Neural progenitor cell (in vitro differentiated cells): ENCODE measurements at regions not wholly inside any gene's neighbourhood (a gene's known extent, or its start where the extent isn't known, plus 50 kb on each side); places are given as distances from the start of the nearest gene placed in this dataset.

ENCODE experiments used
- DNase-seq: peaks from one replicate; pipeline ENCODE4 v3.0.0-alpha.2; 2016; ENCODE audit warnings: low spot score
- H2AFZ ChIP-seq: fragments of 200-600 bp; sonication (generic); replicated peaks from 2 replicates; pipeline ENCODE4 v1.6.1; 2016; ENCODE audit warnings: antibody characterized with exemption
- H3F3A ChIP-seq: fragments of 200-600 bp; sonication (generic); 2 replicates; pipeline ENCODE4 v1.6.1; 2016; ENCODE audit warnings: antibody characterized with exemption, low read depth
- H3K27ac ChIP-seq: fragments of 200-600 bp; sonication (generic); 2 replicates; pipeline ENCODE4 v1.5.1; 2016; ENCODE audit warnings: mild to moderate bottlenecking
- H3K27me3 ChIP-seq: fragments of 200-600 bp; sonication (generic); 2 replicates; pipeline ENCODE4 v1.6.1; 2016; ENCODE audit warnings: mild to moderate bottlenecking, moderate library complexity
- H3K36me3 ChIP-seq: fragments of 200-600 bp; sonication (generic); 2 replicates; pipeline ENCODE4 v1.5.1; 2016
- H3K4me1 ChIP-seq: fragments of 200-600 bp; sonication (generic); 2 replicates; pipeline ENCODE4 v1.6.1; 2016; ENCODE audit warnings: mixed run types
- H3K4me2 ChIP-seq: fragments of 200-600 bp; sonication (generic); 2 replicates; pipeline ENCODE4 v1.6.1; 2016
- H3K4me3 ChIP-seq: fragments of 200-600 bp; sonication (generic); 2 replicates; pipeline ENCODE4 v1.5.1; 2016
- H3K79me2 ChIP-seq: fragments of 200-600 bp; sonication (generic); 2 replicates; pipeline ENCODE4 v1.6.1; 2016; ENCODE audit warnings: low read depth
- H3K9ac ChIP-seq: fragments of 200-600 bp; sonication (generic); 2 replicates; pipeline ENCODE4 v1.6.1; 2016
- H3K9me3 ChIP-seq: fragments of 200-600 bp; sonication (generic); 2 replicates; pipeline ENCODE4 v1.5.1; 2016; ENCODE audit warnings: low read depth
- H4K20me1 ChIP-seq: fragments of 200-600 bp; sonication (generic); 2 replicates; pipeline ENCODE4 v1.6.1; 2016; ENCODE audit warnings: low read depth
- H3K27ac Mint-ChIP-seq: 3 replicates; pipeline ENCODE4 v1.8.0; 2021; ENCODE audit warnings: mixed read lengths
- H3K27me3 Mint-ChIP-seq: 2 replicates; pipeline ENCODE4 v1.8.0; 2022; ENCODE audit warnings: low read depth, mild to moderate bottlenecking, inconsistent platforms, moderate library complexity, mixed read lengths; ENCODE audit not compliant: insufficient read depth
- H3K36me3 Mint-ChIP-seq: 3 replicates; pipeline ENCODE4 v1.8.0; 2021; ENCODE audit warnings: mixed read lengths
- H3K4me1 Mint-ChIP-seq: 3 replicates; pipeline ENCODE4 v1.8.0; 2021; ENCODE audit warnings: mixed read lengths
- H3K4me3 Mint-ChIP-seq: 3 replicates; pipeline ENCODE4 v1.8.0; 2021; ENCODE audit warnings: mild to moderate bottlenecking, moderate library complexity, mixed read lengths
- H3K9me3 Mint-ChIP-seq: 3 replicates; pipeline ENCODE4 v1.8.0; 2020; ENCODE audit warnings: mixed read lengths
- EZH2 ChIP-seq: fragments of 200-600 bp; sonication (generic); IDR thresholded peaks from 2 replicates; pipeline ENCODE4 v1.6.1; 2017; ENCODE audit warnings: antibody characterized with exemption, mild to moderate bottlenecking, moderate library complexity
- EZH2phosphoT487 ChIP-seq: fragments of 200-600 bp; sonication (generic); IDR thresholded peaks from 2 replicates; pipeline ENCODE4 v1.6.1; 2017; ENCODE audit warnings: antibody characterized with exemption
- TF ChIP-seq, protein P1 (sequence below): fragments of 200-600 bp; sonication (generic); IDR thresholded peaks from 2 replicates; pipeline ENCODE4 v1.5.1; 2017; ENCODE audit warnings: antibody characterized with exemption, mild to moderate bottlenecking

DNA sequence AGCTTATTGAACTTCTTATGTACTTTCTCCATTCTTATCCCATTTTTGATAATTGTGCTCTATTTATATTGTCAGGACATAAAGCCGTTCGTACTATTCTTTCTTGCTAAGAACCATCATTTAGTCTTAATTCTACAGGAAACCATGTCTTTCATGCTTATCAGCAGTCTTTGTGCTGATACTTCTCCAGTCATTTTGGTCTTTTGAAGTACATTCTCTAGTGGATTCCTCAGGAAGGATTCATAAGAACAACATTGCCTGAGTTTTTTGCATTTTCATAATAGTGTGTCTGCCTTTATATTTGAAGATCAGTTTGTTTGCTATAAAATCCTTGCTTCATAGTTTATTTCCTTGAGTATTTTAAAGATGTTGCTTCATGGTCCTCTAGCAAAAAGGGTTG lies 126.6 kb upstream of the NEO1 start:
- Histone ChIP-seq H3K4me3 (no peak overlapping the region), H2AFZ (no peak overlapping the region), H3K27ac (no peak overlapping the region), H3F3A (no peaks in the 10 kb centered on the region), H3K9me3 (no peaks in the 10 kb centered on the region), H3K9ac (no peak overlapping the region), H3K4me2 (no peak overlapping the region), H3K4me1 (no peaks in the 10 kb centered on the region), H3K79me2 (no peaks in the 10 kb centered on the region), H4K20me1 (no peaks in the 10 kb centered on the region), H3K36me3 (no peaks in the 10 kb centered on the region), H3K27me3 (no peaks in the 10 kb centered on the region)
- DNase-seq, result no peak
- H3K4me3 Mint-ChIP-seq, result no peak overlapping the region
- H3K4me1 Mint-ChIP-seq, result no peaks in the 10 kb centered on the region
- no peak overlapping the region for H3K27ac Mint-ChIP-seq
- no peaks in the 10 kb centered on the region for H3K9me3 Mint-ChIP-seq
- no peaks in the 10 kb centered on the region for H3K27me3 Mint-ChIP-seq
- H3K36me3 Mint-ChIP-seq, result no peaks in the 10 kb centered on the region
- TF ChIP-seq EZH2 (no peak), EZH2phosphoT487 (no peak)
- TF ChIP-seq, protein P1, sequence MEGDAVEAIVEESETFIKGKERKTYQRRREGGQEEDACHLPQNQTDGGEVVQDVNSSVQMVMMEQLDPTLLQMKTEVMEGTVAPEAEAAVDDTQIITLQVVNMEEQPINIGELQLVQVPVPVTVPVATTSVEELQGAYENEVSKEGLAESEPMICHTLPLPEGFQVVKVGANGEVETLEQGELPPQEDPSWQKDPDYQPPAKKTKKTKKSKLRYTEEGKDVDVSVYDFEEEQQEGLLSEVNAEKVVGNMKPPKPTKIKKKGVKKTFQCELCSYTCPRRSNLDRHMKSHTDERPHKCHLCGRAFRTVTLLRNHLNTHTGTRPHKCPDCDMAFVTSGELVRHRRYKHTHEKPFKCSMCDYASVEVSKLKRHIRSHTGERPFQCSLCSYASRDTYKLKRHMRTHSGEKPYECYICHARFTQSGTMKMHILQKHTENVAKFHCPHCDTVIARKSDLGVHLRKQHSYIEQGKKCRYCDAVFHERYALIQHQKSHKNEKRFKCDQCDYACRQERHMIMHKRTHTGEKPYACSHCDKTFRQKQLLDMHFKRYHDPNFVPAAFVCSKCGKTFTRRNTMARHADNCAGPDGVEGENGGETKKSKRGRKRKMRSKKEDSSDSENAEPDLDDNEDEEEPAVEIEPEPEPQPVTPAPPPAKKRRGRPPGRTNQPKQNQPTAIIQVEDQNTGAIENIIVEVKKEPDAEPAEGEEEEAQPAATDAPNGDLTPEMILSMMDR, result no peak

DNA sequence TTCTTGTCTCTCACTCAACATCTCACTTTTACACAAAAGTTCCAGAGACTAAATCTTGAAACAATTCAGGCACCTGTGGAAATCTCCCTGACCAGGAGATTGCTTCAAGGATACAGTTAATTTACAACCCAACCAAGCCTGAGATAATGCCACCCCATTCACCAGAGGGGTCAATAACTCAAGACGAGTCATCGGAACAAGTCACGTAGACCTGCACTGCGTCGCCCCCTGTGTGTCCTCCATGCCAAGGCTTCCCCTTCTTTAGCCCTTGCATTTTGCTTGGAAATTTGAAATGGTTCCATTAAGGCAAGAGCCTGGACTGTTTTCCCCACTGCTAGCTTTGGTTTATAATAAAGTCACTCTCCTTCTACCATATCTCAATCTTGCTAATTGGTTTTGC lies 129.0 kb upstream of the NEO1 start:
- no peaks in the 10 kb centered on the region for H3K36me3 Mint-ChIP-seq
- Histone ChIP-seq H4K20me1 (no peaks in the 10 kb centered on the region), H3K27me3 (no peaks in the 10 kb centered on the region), H3K4me1 (no peaks in the 10 kb centered on the region), H3K79me2 (no peaks in the 10 kb centered on the region), H2AFZ (no peak overlapping the region), H3F3A (no peaks in the 10 kb centered on the region), H3K27ac (no peak overlapping the region), H3K4me3 (no peak overlapping the region), H3K9ac (no peak overlapping the region), H3K9me3 (no peaks in the 10 kb centered on the region), H3K4me2 (no peak overlapping the region), H3K36me3 (no peaks in the 10 kb centered on the region)
- H3K27me3 Mint-ChIP-seq, result no peaks in the 10 kb centered on the region
- no peak for TF ChIP-seq EZH2
- TF ChIP-seq, protein P1, result peak; percentile 37
- H3K4me3 Mint-ChIP-seq, result no peak overlapping the region
- DNase-seq, result peak; percentile 49
- no peaks in the 10 kb centered on the region for H3K9me3 Mint-ChIP-seq
- H3K4me1 Mint-ChIP-seq, result no peaks in the 10 kb centered on the region
- no peak overlapping the region for H3K27ac Mint-ChIP-seq

DNA sequence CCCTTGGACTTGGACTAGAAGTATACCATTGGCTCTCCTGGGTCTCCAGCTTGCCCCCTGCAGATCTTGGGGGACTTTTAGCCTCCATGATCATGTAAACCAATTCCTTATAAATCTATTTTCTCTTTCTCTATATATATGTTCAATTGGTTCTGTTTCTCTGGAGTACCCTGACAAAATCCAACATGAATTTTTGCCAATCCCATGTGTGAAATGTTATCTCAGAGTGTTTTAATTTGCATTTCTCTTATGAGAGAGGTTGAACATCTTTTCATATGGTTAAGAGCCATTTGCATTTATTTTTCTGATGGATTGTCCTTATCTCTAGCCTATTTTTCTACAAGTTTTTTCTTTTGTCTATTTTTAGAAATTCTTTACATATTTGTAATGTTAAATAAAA lies 131.7 kb upstream of the NEO1 start:
- H3F3A ChIP-seq, result no peaks in the 10 kb centered on the region
- no peaks in the 10 kb centered on the region for H3K36me3 Mint-ChIP-seq
- TF ChIP-seq EZH2phosphoT487, result no peak
- TF ChIP-seq, protein P1, result no peak
- no peak for TF ChIP-seq EZH2
- no peak overlapping the region for H3K27ac Mint-ChIP-seq
- DNase-seq, result no peak
- H3K36me3 ChIP-seq, result no peaks in the 10 kb centered on the region
- H3K27me3 ChIP-seq, result no peaks in the 10 kb centered on the region
- no peaks in the 10 kb centered on the region for H3K4me1 Mint-ChIP-seq
- H4K20me1 ChIP-seq, result no peaks in the 10 kb centered on the region
- H3K79me2 ChIP-seq, result no peaks in the 10 kb centered on the region
- no peaks in the 10 kb centered on the region for H3K9me3 ChIP-seq
- H3K27me3 Mint-ChIP-seq, result no peaks in the 10 kb centered on the region
- H3K9ac ChIP-seq, result no peak overlapping the region
- H3K4me3 ChIP-seq, result no peak overlapping the region
- no peaks in the 10 kb centered on the region for H3K4me1 ChIP-seq
- no peak overlapping the region for H3K4me3 Mint-ChIP-seq
- no peak overlapping the region for H2AFZ ChIP-seq
- H3K9me3 Mint-ChIP-seq, result no peaks in the 10 kb centered on the region
- H3K4me2 ChIP-seq, result no peak overlapping the region
- H3K27ac ChIP-seq, result no peak overlapping the region
